Activated CD4-positive, CD25-positive, alpha-beta regulatory T cell treated with anti-CD3 and anti-CD28 coated beads, Interleukin-2, amount 50 U/mL, for 72 hours (primary cell): ENCODE measurements at regions not wholly inside any gene's neighbourhood (a gene's known extent, or its start where the extent isn't known, plus 50 kb on each side); places are given as distances from the start of the nearest gene placed in this dataset.
"Not testable (repeated sequence)": the region's sequence is repeated elsewhere in the genome, so short reads cannot be mapped to it uniquely, and the experiment has no call there.

ENCODE experiments used
- DNase-seq: peaks from one replicate; pipeline ENCODE4 v3.0.0; 2021

DNA sequence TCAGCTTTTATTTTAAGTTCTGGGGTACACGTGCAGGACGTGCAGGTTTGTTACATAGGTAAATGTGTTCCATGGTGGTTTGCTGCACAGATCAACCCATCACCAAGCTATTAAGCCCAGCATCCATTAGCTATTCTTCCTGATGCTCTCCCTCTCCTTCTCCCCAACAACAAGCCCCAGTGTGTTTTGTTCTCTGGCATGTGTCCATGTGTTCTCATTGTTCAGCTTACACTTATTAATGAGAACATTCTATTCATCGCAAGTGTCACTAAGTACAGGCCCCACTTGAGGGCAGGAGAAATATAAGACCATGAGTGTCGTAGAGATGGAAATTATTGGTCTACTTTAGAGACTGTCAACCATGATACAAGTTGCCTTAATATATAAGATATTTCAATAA is 615.1 kb downstream of the CDH8 start:
- DNase-seq = no peak

DNA sequence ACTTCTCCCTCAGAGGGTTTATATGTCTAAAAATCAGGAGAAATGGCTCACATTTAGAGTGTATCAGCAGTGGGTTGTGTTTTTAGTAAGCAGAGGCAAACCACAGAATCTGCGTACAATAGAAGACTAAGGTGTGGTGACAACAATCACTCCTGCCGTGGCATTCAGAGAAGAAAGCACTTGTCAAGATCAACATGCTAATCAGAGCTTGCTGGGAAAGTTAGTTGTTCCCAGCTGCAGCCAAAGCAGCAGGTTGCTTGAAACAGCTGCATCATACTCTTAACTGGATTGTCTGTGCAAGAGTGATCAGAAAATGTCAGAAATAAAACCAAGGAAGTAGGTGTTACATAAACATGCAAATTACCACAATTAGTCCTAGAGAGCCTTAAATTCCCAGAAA is 616.4 kb downstream of the CDH8 start:
- DNase-seq = no peak

- not testable (repeated sequence) for DNase-seq
These were observed 617.4 kb downstream of the CDH8 start for GRCh38 chr16:61418802-61419201.

- DNase-seq = no peak
These were observed 621.1 kb downstream of the CDH8 start for GRCh38 chr16:61415126-61415525.

DNA sequence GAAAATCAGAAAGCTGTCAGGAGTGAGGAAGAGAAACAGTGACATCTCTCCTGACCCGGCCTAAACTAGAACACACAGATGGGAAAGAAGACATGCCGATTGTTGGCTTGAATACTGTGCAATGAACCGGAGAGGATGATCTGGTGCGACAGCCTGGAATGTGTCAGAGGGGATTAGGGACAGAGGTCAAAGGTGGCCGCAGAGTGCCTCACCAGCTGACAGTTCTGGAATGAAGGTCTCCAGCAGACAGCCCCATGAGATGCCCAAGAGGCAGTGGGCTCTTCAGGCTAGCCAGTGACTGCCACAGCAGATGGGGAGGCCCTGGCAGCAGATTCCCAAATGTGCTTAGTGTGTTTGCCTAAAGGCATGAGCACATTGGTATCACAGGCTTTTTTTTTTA is 623.2 kb downstream of the CDH8 start:
- DNase-seq = no peak

- no peak for DNase-seq
These were observed 623.7 kb downstream of the CDH8 start for GRCh38 chr16:61412562-61412961.

DNA sequence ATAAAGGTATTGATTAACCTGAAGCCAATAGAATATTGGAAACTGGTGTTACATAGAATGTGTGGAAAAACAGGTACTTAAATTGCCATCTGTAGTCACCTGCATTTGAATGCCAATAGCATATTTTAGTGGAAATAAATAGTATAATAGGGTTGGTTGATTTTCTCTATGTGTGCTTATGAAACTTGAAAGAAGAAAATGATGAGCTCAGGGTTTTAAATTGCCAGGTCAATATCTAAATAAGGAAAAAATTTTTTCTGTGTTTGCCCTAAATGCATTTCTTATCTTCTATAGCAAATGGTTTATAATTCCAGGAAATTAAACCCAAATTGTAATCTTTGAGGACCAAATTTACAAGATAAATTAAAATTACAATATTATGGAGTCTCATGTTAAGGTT is 626.6 kb downstream of the CDH8 start:
- DNase-seq = no peak

- DNase-seq = no peak
These were observed 632.9 kb downstream of the CDH8 start for GRCh38 chr16:61403386-61403785.

GRCh38 chr16:61391896-61392295 is 644.3 kb downstream of the CDH8 start:
- DNase-seq = no peak

DNA sequence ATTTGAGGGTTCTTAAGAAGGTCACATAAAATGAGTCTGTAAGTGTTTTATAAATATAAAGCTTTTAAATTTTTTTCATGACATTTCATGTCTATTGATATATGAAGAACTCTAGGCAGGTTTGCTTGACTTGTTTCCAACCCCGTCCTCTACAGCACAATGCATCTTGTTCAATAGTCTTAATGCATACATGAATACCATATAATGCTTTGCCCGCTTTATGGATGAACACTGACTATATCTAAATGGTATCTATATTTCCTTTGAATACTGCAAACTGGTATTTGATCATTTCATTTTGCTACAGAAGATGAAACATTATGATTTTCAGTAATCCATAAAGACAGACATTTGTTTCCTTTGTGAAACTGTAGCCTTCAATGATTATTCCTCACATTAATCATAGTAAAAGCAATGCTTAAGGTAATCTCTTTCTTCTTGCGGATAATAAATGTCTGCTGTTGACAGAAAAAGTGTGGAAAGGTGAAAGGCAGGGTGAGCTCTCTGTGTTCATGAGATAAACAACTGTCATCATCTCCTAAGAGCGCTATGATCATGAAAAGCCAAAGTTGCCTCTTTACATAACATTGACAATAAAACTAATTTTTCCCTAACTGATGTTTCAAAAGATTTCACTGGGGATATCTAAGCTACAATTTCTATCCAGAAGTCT is 645.1 kb downstream of the CDH8 start:
- DNase-seq = no peak

GRCh38 chr16:61385392-61386071 is 650.7 kb downstream of the CDH8 start:
- DNase-seq = no peak

DNA sequence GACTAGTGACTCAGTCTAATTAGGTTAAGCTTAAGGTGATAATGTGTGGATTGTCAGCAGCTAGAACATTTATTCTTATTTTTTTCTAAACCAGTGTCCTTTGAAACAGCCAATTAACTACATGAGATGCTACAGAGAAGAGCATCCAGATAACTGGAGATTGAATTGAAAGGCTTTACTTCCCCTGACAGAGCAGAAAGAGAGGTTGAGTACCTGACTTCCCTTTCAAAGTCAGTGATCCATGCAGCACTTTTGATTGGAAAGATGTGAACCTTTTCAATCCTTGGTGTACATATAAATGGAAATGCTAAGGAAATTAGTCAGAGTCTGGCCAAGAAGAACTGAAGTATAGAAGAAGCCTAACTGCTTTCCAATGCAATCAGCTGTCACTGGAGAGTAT is 653.8 kb downstream of the CDH8 start:
- DNase-seq = no peak

DNA sequence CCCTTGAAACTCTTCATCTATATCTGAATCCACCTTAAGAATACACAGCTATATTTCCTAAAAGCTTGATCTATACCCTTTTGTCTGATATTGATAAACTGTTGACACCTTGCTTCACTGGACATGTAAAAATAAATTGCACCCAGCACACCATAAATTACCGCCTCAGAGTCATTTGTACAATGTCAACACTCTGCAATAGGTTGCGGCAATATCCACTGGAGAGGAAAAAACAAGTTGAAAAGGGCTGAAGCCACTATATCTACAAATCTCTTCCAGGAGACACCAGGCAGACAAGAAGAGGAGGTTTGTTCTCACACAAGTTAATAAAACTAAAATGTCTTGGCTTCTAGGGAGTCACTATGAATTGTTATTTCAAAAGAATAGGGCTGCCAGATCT is 656.9 kb downstream of the CDH8 start:
- no peak for DNase-seq

DNA sequence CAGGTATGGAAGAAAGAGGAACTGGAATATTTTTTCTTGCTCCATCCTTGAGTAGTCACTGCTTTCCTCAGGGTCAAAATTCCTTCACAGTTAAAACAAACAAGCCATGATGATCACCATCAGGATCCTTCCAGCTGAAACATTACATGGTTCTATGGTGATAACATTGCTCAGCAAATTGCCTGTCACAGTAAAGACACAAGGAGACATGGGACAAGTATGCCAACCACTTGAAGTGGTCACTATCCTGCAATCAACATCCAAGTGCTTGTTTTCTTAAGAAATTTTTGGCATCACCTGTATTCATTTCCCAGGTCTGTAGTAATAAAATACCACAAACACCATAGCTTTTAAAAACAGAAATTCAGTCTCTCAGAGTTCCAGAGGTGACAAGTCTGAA is 662.2 kb downstream of the CDH8 start:
- DNase-seq = no peak

DNA sequence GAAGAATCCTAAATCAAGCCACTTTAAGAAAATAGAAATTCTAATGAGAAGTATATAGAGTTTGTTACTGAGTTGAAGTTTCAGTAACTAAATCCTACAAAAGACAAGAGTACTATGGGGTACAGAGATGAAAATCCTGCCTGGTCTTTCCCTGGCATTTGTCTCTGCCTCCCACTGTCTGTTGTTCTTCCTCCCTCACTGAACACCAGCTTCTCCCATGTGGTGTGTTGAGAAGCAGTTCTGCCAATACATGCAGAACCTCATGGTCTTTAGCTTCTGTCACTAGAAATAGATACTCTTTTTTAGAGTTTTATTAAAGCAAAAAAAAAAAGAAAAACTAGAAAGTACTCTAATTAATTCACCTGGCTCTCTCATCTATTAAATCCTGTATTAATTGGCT is 664.4 kb downstream of the CDH8 start:
- no peak for DNase-seq

DNA sequence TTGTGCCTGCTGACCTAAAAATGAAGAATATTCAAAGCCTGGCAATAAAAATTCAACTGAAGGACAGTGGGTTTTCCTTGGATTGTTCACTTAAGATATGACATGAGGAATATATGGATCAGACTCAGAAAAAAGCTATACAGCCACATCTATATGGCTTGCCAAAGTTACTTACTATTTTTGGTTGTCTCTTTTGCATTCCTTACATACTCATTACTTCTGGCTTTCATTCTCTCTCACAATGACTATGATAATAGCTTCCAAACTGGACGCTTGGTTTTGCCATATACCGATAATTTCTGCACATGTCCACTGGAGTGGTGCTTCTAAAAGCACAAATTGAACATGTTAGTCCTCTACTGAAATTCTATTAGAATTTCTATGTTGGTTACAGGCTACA is 664.9 kb downstream of the CDH8 start:
- DNase-seq = no peak

- DNase-seq = no peak
These were observed 665.7 kb downstream of the CDH8 start for GRCh38 chr16:61370564-61370963.

DNA sequence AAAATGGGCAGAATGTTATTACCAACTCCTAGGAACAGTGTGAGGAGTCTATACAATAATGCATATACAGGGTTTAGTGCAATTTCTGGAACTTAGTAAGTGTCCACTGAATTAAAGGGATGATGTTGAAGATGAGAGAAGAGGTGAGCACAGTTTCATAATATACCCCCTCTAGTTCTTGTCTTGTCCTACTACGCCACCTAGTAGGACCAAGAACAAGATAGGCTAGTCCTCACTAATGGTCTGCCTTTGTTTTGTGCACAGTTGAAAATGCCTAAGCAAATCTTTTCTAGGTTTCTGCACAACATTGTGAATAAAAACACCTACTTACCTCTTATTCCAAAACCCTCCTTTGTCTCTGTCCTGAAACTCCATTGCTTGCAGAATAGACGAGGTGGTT is 670.2 kb downstream of the CDH8 start:
- no peak for DNase-seq

DNA sequence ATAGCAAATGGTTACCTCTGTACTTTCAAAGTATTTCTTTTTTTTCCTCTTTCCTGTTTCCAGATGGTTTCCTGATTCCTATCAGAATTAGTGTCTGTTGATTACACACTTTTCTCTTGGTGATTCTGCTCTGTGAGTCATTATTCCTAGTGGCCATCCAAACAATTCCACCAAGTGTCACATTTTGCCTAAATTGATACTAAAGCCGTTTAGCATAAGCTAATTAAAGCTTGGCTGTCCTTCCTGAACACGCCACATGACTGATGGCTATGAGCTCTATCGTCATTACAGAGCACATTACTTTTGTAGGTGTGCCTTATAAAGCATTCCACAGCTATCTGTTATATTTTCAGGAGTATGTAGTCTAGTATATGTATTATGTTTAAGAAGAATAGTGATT is 671.2 kb downstream of the CDH8 start:
- no peak for DNase-seq

DNA sequence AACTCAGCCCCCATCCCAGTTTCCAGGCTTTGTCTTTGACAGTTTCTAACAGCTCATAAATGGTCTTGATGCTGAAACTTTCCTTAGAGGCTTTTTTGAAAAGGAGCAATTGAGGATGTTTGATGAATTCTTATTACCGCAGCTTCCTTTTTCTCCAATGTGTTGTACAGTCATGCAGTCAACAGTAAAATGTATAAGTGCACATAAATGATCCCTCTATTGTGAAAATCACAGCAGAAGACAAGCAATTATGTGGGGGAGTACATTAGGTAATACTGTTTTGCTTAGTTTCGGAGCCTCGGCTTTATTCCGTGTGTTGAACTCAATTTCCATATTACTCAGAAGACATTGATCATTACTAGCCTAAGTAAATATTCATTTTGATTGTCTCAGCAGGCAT is 673.7 kb downstream of the CDH8 start:
- DNase-seq = no peak

DNA sequence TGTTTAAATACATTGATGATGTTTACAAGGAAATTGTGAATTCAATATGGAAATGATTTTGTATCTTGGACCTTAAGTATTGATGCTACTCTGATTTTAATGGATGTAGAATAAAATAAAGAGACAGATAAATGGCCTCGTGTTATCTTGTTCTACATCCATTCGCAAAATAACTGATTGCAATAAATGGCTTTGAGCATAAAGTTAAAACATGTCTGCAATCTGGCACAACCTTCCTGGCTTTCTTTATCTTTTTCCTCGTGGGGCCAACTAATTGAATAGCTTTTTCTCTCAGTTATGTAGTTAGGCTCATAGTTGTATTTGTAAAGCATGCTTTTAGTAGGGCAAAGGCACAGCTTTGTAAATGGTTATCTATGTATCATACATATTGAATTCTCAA is 691.4 kb downstream of the CDH8 start:
- no peak for DNase-seq

- no peak for DNase-seq
These were observed 703.8 kb downstream of the CDH8 start for GRCh38 chr16:61332461-61332860.

- no peak for DNase-seq
These were observed 712.2 kb downstream of the CDH8 start for GRCh38 chr16:61324044-61324443.

GRCh38 chr16:61323456-61323855 is 712.8 kb downstream of the CDH8 start:
- DNase-seq = no peak

DNA sequence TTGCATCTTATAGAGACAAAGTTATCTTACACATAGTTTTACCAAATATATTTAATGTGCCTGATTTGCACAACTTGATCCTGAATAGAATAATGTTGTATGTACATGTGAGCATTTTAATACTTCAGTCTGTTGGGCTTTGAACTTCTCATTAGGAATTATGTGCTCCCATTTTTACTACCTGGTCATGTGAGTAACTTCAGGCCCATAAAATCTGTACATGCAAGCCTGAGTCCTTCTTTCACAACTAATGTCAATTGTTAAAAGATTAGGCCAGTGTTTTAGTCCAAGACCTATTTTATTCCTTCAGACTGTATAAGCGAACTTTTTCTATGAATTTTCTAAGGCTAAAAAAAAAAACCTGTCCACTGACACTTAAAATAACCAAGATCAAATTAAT is 715.4 kb downstream of the CDH8 start:
- no peak for DNase-seq
